Neural progenitor cell (in vitro differentiated cells): ENCODE measurements at regions not wholly inside any gene's neighbourhood (a gene's known extent, or its start where the extent isn't known, plus 50 kb on each side); places are given as distances from the start of the nearest gene placed in this dataset.

Source experiments
- EZH2 ChIP-seq: fragments of 200-600 bp; sonication (generic); IDR thresholded peaks from 2 replicates; pipeline ENCODE4 v1.6.1; 2017; ENCODE audit warnings: antibody characterized with exemption, mild to moderate bottlenecking, moderate library complexity
- EZH2phosphoT487 ChIP-seq: fragments of 200-600 bp; sonication (generic); IDR thresholded peaks from 2 replicates; pipeline ENCODE4 v1.6.1; 2017; ENCODE audit warnings: antibody characterized with exemption
- TF ChIP-seq, protein P1 (sequence below): fragments of 200-600 bp; sonication (generic); IDR thresholded peaks from 2 replicates; pipeline ENCODE4 v1.5.1; 2017; ENCODE audit warnings: antibody characterized with exemption, mild to moderate bottlenecking

DNA sequence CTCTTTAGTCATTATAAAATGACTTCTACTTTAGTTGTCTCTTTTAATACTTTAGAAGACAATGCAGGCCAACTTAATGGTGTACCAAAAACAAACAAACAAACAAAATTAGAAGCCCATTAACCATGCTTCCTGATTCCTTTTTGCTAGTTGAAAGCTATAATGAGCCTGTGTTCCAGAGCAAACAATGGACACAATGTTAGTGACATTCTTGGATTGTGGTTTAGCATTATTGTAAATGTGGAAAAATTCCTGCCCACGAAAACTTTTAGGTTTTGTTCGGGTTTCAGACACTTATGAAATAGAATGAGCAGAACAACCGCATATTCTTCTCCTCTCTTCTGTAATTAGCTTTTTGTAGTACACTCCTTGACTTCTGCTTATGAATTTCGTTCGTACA is 1682.7 kb upstream of the PCDH7 start:
- TF ChIP-seq, protein P1, sequence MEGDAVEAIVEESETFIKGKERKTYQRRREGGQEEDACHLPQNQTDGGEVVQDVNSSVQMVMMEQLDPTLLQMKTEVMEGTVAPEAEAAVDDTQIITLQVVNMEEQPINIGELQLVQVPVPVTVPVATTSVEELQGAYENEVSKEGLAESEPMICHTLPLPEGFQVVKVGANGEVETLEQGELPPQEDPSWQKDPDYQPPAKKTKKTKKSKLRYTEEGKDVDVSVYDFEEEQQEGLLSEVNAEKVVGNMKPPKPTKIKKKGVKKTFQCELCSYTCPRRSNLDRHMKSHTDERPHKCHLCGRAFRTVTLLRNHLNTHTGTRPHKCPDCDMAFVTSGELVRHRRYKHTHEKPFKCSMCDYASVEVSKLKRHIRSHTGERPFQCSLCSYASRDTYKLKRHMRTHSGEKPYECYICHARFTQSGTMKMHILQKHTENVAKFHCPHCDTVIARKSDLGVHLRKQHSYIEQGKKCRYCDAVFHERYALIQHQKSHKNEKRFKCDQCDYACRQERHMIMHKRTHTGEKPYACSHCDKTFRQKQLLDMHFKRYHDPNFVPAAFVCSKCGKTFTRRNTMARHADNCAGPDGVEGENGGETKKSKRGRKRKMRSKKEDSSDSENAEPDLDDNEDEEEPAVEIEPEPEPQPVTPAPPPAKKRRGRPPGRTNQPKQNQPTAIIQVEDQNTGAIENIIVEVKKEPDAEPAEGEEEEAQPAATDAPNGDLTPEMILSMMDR, result no peak
- TF ChIP-seq EZH2phosphoT487, result no peak
- TF ChIP-seq EZH2, result no peak
